PC-9 (cell line): ENCODE measurements at regions not wholly inside any gene's neighbourhood (a gene's known extent, or its start where the extent isn't known, plus 50 kb on each side); places are given as distances from the start of the nearest gene placed in this dataset.

Experiments
- CTCF ChIP-seq: fragments of 200-600 bp; sonication (generic); conservative IDR thresholded peaks from 2 replicates; pipeline ENCODE4 v1.6.1; 2017; ENCODE audit warnings: mixed run types, antibody characterized with exemption, mild to moderate bottlenecking, moderate library complexity
- EZH2 ChIP-seq: fragments of 200-600 bp; sonication (generic); IDR thresholded peaks from 2 replicates; pipeline ENCODE4 v1.8.0; 2017; ENCODE audit warnings: antibody characterized with exemption, low read depth

- TF ChIP-seq CTCF (no peak), EZH2 (no peak)
Measured at GRCh38 chr3:14590569-14590968, 50.4 kb upstream of the GRIP2 start.
